SJSA1 (cell line): ENCODE measurements at regions not wholly inside any gene's neighbourhood (a gene's known extent, or its start where the extent isn't known, plus 50 kb on each side); places are given as distances from the start of the nearest gene placed in this dataset.

Experiments
- DNase-seq, 2 experiments: peaks; one replicate each; pipeline ENCODE4 v3.0.0-alpha.2; 2015 to 2020; ENCODE audit warnings: low spot score in 2 of 2, low read depth in 1 of 2
- H3K27ac ChIP-seq: fragments of 250-450 bp; sonication (Bioruptor Pico); 2 replicates; pipeline ENCODE4 v1.5.1; 2020; ENCODE audit warnings: mild to moderate bottlenecking, moderate library complexity
- H3K27me3 ChIP-seq: fragments of 250-450 bp; sonication (Bioruptor Pico); replicated peaks from 2 replicates; pipeline ENCODE4 v1.5.1; 2020; ENCODE audit warnings: mild to moderate bottlenecking, moderate library complexity
- H3K36me3 ChIP-seq: fragments of 250-450 bp; sonication (Bioruptor Pico); 2 replicates; pipeline ENCODE4 v1.5.1; 2020; ENCODE audit warnings: mild to moderate bottlenecking
- H3K4me1 ChIP-seq: fragments of 250-450 bp; sonication (Bioruptor Pico); replicated peaks from 2 replicates; pipeline ENCODE4 v1.6.1; 2021; ENCODE audit warnings: mild to moderate bottlenecking
- H3K4me3 ChIP-seq: fragments of 250-450 bp; sonication (Bioruptor Pico); 2 replicates; pipeline ENCODE4 v1.5.1; 2020; ENCODE audit warnings: mild to moderate bottlenecking
- H3K9me3 ChIP-seq: fragments of 250-450 bp; sonication (Bioruptor Pico); replicated peaks from 2 replicates; pipeline ENCODE4 v1.5.1; 2020; ENCODE audit warnings: mild to moderate bottlenecking

DNA sequence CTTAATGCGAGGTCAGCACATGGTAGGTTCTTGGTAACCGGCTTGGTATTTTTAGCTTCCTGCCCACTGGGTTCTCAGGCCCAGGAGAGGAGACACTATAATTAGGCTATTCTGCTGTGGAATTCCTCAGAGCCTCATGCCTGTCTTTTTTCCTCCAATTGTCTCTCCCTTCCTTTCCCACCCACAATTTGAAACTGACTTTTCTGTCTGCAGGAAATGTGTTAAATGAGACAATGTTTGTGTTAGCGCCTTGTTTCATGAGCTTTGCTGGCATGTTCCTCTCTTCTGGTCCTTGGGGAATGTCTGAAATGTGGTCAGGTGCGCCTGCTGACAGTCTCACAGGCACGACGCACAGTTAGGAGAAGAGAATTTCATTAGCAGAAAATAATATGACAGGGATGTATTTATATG is 223.6 kb upstream of the CTNNB1 start:
- peak; percentile 47 to 72 for DNase-seq
- Histone ChIP-seq H3K9me3 (no peaks in the 10 kb centered on the region), H3K4me1 (peaks cover 37% of the 10 kb centered on the region)

DNA sequence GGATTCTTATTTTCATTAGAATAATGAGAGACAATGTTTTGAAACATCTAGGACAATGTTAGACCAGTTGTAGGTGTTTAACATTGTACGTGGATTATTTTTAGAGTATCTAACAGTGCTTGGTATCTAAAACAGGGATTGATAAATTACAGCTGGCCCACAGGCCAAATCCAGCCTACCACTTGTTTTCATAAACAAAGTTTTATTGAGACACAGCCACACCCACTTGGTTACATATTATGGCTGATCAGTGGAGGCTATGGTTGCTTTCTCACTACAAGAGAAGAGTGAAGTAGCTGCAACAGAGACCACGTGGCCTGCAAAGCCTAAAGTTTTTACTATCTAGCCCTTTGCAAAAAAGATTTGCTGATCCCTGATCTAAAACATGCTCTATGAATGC is 223.1 kb upstream of the CTNNB1 start:
- no peak for DNase-seq
- Histone ChIP-seq H3K36me3 (no peaks in the 10 kb centered on the region), H3K27ac (peak overlapping the region; percentile 71), H3K4me3 (no peak overlapping the region), H3K27me3 (no peaks in the 10 kb centered on the region), H3K4me1 (peaks cover 31% of the 10 kb centered on the region), H3K9me3 (no peaks in the 10 kb centered on the region)

More for the DNA sequence above, 223.6 kb upstream of the CTNNB1 start:
- Histone ChIP-seq H3K27me3 (no peaks in the 10 kb centered on the region), H3K27ac (peak overlapping the region; percentile 71), H3K36me3 (no peaks in the 10 kb centered on the region), H3K4me3 (no peak overlapping the region)

DNA sequence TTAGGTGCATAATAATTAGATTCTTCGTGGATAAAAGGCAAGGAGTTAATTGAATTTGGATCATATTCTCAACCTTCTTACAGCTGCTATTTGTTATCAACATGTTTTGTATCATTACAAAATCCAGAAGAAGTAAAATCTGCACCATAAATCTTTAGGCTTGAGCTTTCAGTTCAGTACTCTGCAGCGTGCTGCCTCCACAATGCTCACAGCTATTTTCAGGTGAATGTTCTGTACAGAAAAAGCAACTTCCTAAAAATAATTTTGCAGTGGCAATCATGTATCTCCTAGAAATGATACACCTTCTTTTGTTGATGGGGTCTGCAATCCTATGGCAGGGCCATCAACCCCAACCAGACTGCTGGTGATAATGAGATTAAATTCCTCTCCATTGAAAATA is 220.9 kb upstream of the CTNNB1 start:
- no peaks in the 10 kb centered on the region for H3K9me3 ChIP-seq
- DNase-seq: no peak
- H3K36me3 ChIP-seq: no peaks in the 10 kb centered on the region
- H3K27ac ChIP-seq: no peak overlapping the region
- H3K27me3 ChIP-seq: no peaks in the 10 kb centered on the region
- H3K4me3 ChIP-seq: no peak overlapping the region
- H3K4me1 ChIP-seq: peaks cover 21% of the 10 kb centered on the region

DNA sequence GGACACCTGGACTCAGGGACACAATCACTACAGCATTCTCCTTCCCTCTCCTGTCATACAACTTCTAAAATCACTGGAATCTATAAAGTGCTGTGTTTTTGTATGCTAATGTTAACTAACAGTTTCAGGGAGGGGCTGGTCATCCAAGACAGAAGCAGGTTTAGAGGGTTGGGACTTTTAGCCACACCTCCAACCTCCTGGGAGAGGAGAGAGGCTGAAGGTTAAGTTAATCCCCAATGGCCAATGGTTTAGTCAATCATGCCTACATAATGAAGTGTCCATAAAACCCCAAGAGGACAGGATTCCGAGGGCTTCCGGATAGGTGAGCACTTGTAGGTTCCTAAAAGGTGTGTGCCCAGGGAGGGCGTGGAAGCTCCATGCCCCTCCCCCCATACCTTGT is 219.3 kb upstream of the CTNNB1 start:
- Histone ChIP-seq H3K4me1 (peaks cover 17% of the 10 kb centered on the region), H3K4me3 (no peak overlapping the region), H3K27me3 (no peaks in the 10 kb centered on the region), H3K36me3 (no peaks in the 10 kb centered on the region), H3K9me3 (no peaks in the 10 kb centered on the region), H3K27ac (no peak overlapping the region)
- DNase-seq: no peak

DNA sequence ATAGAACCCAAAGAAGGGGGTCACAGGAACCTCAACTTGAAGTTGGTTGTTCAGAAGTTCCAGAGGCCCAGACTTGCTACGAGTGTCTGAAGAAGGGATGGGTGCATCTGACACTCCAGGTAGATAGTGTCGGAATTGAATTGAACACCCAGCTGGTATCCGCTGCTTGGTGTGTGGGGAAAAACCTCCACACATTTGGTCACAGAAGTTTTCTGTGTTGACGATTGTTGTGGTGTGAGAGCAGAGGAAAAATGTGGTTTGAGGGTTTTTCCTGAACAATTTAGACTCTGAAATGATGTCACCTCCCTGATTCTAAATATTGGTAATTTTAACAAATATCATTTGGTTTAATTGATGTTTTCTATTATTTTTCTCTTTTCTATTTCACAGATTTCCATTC is 218.8 kb upstream of the CTNNB1 start:
- H3K27ac ChIP-seq: no peak overlapping the region
- H3K27me3 ChIP-seq: no peaks in the 10 kb centered on the region
- no peak for DNase-seq
- peaks cover 12% of the 10 kb centered on the region for H3K4me1 ChIP-seq
- H3K4me3 ChIP-seq: no peak overlapping the region
- H3K36me3 ChIP-seq: no peaks in the 10 kb centered on the region
- H3K9me3 ChIP-seq: no peaks in the 10 kb centered on the region

DNA sequence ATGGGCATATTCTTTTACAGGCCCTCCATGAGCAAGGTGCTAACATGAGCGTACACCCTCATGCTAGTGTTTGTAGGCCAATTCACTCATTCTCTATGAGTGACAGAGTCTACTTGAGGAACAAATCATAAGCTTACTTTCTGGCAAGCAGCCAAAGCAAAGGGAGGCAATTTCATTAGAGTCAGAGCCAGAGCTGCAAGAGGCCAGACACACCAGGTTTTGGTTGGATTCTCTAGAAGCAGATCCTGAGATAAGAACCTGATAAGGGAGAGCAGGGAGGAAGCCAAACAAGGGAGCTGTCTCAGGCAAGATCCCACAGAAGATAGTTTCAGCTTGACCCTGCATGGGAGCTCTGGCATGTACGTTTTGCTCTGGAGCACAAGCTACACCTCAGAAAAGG is 214.1 kb upstream of the CTNNB1 start:
- DNase-seq: no peak
- no peak overlapping the region for H3K4me3 ChIP-seq
- no peaks in the 10 kb centered on the region for H3K9me3 ChIP-seq
- H3K27ac ChIP-seq: no peak overlapping the region
- no peaks in the 10 kb centered on the region for H3K36me3 ChIP-seq
- H3K4me1 ChIP-seq: no peaks in the 10 kb centered on the region
- no peaks in the 10 kb centered on the region for H3K27me3 ChIP-seq

DNA sequence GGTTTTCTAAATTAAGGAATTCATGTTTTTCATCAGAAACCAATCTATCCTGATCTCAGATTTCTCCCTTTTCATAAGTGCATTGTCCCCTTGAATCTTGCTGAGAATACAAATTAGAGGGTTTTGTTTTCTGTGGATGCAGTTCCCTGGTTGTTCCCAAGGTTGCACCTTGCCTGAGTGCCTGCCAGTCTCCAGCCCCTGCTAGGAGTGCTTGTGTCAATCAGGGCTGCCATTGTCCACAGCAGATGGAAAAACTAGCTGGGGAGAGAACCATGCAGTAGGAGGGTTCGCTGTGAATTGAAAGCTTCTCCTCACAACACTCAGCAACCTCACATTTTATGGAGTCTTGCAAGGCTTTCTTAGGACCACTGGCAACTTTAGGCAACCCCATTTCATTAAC is 210.8 kb upstream of the CTNNB1 start:
- Histone ChIP-seq H3K27me3 (no peaks in the 10 kb centered on the region), H3K27ac (no peak overlapping the region), H3K4me1 (no peaks in the 10 kb centered on the region), H3K36me3 (no peaks in the 10 kb centered on the region), H3K4me3 (no peak overlapping the region), H3K9me3 (no peaks in the 10 kb centered on the region)
- no peak for DNase-seq

DNA sequence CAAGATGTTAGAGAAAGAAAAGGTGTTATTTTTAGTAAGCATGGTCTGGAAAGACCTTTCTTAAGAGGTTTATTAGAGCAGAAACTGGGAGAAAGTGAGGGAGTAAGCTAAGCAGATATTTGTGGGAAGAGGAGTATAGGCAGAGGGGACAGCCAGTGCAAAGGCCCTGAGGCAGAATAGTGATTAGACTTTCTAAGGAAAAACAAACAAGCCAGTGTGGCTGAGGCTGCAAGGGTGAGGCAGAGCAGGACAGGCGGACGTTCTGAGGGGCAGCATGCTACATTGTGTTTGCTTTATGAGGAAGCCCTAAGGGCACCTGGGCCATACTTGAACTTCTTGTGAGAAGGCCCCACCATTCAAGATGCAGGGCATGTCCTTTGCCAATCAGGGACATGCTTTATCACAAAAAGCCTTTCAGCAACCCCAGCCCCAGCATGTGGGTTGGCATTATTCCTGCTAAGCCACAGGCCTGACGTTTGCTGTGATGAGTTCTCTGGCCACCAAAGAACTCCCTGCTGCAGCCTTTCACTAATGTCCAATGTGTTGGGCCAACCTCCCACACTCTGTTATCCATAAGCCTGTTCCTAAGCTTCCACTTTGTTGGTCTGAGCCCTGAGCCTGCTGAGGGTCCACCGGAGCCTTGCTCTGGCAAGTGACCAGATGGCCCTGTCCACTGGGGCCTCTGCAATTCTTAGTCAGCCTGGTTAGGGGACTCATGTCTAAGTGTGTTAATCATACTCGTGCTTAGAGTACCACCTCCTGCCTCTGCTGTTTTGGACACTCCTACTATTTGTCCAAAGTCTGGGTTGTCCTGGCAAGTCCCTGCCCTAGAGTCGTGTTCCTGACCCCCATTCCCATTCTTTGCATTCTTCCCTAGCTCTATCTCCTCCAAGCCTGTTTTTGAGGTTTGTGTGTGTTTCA is 209.9 kb upstream of the CTNNB1 start:
- Histone ChIP-seq H3K4me1 (0 out of 2 replicates have a peak, but pooled peaks cover 1% of the 10 kb centered on the region), H3K9me3 (no peaks in the 10 kb centered on the region), H3K27ac (no peak overlapping the region), H3K36me3 (no peaks in the 10 kb centered on the region), H3K27me3 (no peaks in the 10 kb centered on the region), H3K4me3 (no peak overlapping the region)
- DNase-seq: no peak

DNA sequence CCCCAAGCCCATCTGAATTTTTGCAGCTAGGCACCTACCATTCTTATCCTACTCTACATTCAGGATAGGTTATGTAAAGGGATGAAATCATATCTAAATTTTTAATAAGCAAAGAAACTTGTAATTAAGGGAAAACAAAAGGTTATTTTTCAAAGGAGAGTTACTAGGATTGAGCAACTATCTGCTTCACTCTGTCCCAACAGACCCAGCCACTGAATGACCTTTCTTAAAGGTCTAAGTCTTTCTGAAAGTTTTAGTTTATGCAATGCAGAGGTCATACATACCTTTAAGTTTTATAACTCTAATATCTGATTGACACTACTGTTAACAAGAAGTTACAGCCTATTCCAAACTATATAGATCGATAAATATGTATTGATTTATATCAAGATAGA is 209.2 kb upstream of the CTNNB1 start:
- H3K36me3 ChIP-seq: no peaks in the 10 kb centered on the region
- H3K9me3 ChIP-seq: no peaks in the 10 kb centered on the region
- no peak for DNase-seq
- H3K4me1 ChIP-seq: peaks cover 2% of the 10 kb centered on the region; the same call in 1 of the 2 replicates
- no peaks in the 10 kb centered on the region for H3K27me3 ChIP-seq
- H3K4me3 ChIP-seq: no peak overlapping the region
- no peak overlapping the region for H3K27ac ChIP-seq

DNA sequence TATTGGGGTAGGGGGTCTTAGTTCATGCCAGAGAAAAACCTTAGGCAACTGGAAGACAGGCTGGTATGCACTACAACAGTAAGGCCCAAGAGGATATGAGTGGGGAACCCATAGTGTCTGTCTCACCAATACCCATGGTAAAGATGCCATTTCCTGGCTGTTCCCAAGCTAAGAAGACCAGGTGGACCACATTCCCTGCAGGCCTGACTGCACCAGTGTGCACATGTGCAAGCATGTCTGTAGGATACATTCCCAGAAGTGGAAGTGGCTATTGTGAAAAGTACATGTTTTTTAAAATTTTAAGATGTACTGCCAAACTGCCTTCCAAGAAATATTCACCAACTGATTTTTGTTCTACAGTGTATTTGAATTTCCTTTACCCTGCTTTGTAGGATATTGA is 207.3 kb upstream of the CTNNB1 start:
- Histone ChIP-seq H3K4me3 (no peak overlapping the region), H3K36me3 (no peaks in the 10 kb centered on the region), H3K9me3 (no peaks in the 10 kb centered on the region), H3K27me3 (no peaks in the 10 kb centered on the region), H3K27ac (no peak overlapping the region), H3K4me1 (peaks cover 2% of the 10 kb centered on the region; the same call in 1 of the 2 replicates)
- DNase-seq: no peak

DNA sequence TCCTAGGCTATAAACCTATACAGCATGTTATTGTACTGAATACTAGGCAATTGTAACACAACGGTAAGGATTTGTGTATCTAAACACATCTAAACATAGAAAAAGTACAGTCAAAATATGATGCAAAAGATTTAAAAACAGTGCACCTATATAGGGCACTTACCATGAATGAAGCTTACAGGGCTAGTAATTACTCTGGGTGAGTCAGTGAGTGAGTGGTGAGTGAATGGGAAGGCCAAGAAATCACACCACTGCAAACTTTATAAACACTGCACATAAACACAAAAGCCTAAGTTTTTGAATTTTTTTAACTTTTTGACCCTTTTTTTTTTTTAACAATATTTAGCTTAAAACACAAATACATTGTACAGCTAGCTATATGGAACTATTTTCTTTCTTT is 204.7 kb upstream of the CTNNB1 start:
- H3K4me1 ChIP-seq: peaks cover 2% of the 10 kb centered on the region; the same call in 1 of the 2 replicates
- H3K27ac ChIP-seq: no peak overlapping the region
- no peaks in the 10 kb centered on the region for H3K27me3 ChIP-seq
- no peak for DNase-seq
- H3K4me3 ChIP-seq: no peak overlapping the region
- no peaks in the 10 kb centered on the region for H3K9me3 ChIP-seq
- no peaks in the 10 kb centered on the region for H3K36me3 ChIP-seq

DNA sequence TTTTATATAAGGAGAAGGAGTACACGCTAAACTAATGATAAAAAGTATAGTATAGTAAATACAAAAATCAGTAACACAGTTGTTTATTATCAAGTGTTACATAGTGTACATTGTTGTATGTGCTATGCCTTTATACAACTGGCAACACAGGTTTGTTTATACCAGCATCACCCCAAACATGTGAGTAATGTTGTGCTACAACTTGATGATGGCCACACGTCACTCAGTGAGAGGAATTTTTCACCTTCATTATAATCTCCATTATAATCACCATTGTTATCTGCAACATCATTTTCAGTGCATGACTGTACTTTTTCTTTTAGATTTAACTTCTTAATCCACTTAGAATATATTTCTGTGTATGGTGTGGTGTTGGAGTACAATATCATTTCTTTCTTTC is 204.0 kb upstream of the CTNNB1 start:
- no peak for DNase-seq
- no peaks in the 10 kb centered on the region for H3K9me3 ChIP-seq
- peaks cover 2% of the 10 kb centered on the region; the same call in 1 of the 2 replicates for H3K4me1 ChIP-seq
- H3K4me3 ChIP-seq: no peak overlapping the region
- no peak overlapping the region for H3K27ac ChIP-seq
- no peaks in the 10 kb centered on the region for H3K27me3 ChIP-seq
- no peaks in the 10 kb centered on the region for H3K36me3 ChIP-seq

DNA sequence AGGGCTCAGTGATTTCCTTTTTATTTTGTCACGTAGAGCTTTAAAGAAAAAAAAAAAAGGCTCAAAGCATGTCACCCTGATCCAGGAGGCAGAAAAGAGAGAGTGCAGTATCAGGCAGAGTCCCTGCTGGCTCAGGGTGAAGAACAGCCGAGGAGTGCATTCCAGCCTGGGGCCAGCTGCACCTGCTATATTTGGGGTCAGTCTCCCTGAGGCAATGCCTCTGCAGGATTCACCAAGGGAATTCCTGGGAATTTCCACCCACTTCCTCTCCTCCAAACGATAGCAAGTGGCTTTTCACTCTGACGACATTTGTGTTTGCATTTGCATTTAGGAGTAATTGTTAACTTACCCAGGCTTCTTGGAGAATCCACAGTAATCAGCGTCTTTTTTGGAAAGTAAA is 202.9 kb upstream of the CTNNB1 start:
- no peaks in the 10 kb centered on the region for H3K9me3 ChIP-seq
- no peak overlapping the region for H3K4me3 ChIP-seq
- H3K4me1 ChIP-seq: peaks cover 2% of the 10 kb centered on the region; the same call in 1 of the 2 replicates
- no peaks in the 10 kb centered on the region for H3K27me3 ChIP-seq
- H3K27ac ChIP-seq: no peak overlapping the region
- DNase-seq: no peak
- H3K36me3 ChIP-seq: no peaks in the 10 kb centered on the region

DNA sequence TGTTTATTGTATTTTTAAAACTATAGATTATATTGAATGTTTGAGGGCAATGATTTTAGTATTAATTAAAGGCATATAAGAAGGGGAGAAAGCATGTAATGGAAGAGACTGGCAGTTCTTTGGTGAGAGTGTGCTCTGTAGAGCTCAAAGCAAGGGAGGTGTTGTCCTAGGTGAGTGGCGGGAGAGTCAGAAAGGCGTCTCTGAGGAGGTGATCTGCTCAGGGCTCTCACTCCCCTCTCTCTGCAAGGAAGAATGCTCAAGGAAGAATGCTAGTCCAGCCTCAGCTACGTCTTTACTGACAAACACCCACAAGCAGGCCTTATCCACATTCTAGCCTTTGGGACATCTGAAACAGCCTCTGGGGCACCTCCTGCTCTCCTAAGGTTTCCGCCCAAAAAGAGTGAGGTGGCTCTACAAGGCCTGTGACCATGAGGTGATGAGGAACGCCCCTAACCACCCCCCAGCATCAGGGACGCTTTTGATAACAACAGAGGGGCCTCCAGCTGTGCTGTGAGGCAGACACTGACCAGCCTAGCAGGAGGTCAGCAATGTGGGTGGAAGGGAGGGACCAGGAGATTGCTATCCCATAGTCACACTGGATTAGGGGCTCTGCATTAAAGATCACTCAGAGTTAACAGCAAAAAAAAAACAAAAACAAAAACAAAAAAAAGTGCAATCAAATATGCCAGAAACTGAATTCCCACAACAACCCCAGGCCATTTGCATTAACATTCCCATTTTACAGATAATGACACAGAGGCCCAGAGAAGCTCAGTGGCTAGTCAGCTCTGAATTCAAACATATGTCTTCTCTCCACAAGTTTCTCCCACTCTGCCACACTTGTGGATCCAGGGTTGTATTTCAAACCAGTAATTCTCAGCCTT is 202.2 kb upstream of the CTNNB1 start:
- Histone ChIP-seq H3K4me1 (peaks cover 2% of the 10 kb centered on the region; the same call in 1 of the 2 replicates), H3K27me3 (no peaks in the 10 kb centered on the region), H3K27ac (no peak overlapping the region), H3K9me3 (no peaks in the 10 kb centered on the region), H3K4me3 (no peak overlapping the region), H3K36me3 (no peaks in the 10 kb centered on the region)
- DNase-seq: no peak
